ENCODE measurements at regions not wholly inside any gene's neighbourhood (a gene's known extent, or its start where the extent isn't known, plus 50 kb on each side); places are given as distances from the start of the nearest gene placed in this dataset.

GRCh38 chr3:89692601-89693000 lies 585.2 kb downstream of the EPHA3 start:
- TF ChIP-seq CTCF (IDR thresholded peaks at IDR 0.05) (no peak), EZH2 (IDR thresholded peaks at IDR 0.05; ENCODE audit: borderline replicate concordance, insufficient read depth, low read depth, low read length, poor library complexity, severe bottlenecking) (no peak)
